ENCODE measurements at regions not wholly inside any gene's neighbourhood (a gene's known extent, or its start where the extent isn't known, plus 50 kb on each side); places are given as distances from the start of the nearest gene placed in this dataset.

GRCh38 chr4:54607067-54607466 is 50.7 kb upstream of the KIT start:
- TF ChIP-seq CTCF (IDR thresholded peaks at IDR 0.05) (no peak), POLR2A (IDR thresholded peaks at IDR 0.05) (no peak)
